Kidney glomerular epithelial cell (primary cell): ENCODE measurements at regions not wholly inside any gene's neighbourhood (a gene's known extent, or its start where the extent isn't known, plus 50 kb on each side); places are given as distances from the start of the nearest gene placed in this dataset.

Experiments
- DNase-seq: peaks from one replicate; lab custom pipeline; 2025; lab: John Stamatoyannopoulos, UW

DNA sequence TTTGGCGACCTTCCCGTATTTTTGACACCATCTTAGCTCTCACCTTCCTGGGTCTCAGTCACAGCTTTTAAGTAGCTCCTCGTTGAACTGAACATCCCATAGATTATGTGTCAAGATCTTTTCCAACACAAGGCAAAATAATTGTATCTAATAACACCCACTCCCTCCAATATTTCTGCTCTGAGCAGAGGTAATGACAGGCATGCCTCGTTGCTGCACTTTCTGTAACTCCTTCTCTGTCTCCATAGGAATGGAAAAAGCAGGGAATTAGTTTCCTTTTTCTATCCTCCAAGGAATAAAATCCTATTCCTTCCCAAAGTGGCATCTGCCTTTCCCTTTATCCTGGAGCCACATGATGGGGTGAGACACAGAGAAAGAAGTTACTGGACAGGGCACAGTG is 174.0 kb upstream of the CDH20 start:
- no peak for DNase-seq

- DNase-seq = no peak
These were observed 168.9 kb upstream of the CDH20 start for GRCh38 chr18:61164321-61164720.

DNA sequence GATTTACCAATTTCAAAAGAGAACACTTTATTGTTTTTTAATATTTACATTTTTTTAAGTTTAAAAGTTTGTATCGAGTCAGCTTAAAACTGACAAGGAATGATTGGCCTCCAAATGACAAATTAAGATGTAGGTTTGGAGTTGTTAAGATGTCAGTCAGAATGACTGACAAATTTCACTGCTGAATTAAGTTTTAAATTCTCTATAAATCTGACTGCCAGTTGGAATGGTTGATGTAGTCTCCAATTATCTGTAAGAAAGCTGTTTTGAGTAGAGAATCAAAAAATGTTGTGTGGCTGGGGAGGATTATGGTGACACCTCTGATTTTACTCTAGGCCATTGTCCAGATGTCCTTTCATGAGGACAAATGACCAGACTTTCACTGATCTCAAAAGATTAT is 165.3 kb upstream of the CDH20 start:
- no peak for DNase-seq

DNA sequence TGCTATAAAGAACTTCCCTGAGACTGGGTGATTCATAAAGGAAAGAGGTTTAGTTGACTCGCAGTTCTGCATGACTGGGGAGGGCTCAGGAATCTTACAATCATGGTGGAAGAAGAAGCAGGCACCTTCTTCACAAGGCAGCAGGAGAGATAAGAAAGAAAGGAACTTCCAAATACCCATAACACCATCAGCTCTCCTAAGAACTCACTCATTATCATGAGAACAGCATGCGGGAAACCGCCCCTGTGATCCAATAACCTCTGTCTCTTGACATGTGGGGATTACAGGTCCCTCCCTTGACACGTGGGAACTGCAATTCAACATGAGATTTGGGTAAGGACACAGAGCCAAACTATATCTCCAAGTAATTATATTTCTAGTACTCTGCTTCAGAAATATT is 163.8 kb upstream of the CDH20 start:
- peak; percentile 2 for DNase-seq

DNA sequence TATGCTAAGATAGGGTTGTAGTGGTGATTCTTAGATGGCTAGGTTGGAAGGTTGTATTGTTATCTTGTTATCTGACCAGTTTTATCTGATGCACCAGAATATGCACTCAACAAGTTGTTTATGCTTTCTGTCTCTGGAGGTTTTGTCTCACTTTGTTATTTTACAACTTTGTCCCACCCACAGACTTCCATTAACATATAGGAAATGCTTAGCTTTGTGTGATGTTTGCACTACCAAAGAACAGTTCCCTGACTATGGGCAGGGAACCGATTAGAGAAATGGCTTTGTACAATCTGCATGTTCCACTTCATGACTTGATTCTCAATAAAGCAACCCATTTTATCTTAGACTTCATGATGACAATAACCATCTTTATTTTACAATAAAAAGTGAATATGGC is 160.6 kb upstream of the CDH20 start:
- DNase-seq = no peak

DNA sequence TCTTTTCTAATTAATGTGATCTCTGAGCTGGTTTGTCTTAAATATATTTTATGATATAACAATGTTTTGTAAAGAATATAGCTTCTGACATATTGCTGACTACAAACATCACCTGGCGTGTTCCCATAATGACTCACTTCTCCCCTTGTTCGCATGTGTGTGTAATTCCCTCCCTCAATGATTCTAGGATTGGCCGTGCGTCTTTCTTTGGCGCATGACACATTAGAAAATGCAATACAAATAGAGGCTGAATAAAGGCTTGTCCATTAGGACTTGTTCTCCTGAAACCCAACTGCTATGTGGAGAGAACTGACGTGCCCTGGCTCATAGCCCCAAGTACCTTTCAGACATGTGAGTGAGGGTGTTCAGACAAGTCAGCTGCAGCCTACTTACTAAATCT is 159.7 kb upstream of the CDH20 start:
- no peak for DNase-seq

DNA sequence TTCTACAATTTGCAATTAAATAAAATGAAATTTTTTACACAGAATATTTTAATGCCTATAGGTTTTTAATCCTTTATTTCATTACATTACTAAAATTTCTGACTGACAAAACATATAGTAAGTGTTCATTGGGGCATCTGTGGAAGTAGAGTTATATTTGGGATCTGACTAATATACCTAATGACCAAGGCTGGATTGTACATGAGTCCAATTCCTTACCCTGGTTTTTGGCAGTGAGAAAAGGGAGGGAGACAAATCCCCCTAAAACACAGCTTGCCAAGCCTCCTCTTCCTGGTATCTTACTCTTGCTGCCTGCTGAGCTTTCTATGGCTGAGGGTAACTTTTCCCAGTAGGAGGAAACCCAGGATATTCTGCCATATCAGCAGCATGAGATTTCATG is 149.4 kb upstream of the CDH20 start:
- DNase-seq = no peak

GRCh38 chr18:61187971-61188370 is 145.3 kb upstream of the CDH20 start:
- DNase-seq = no peak

- DNase-seq = no peak
These were observed 143.9 kb upstream of the CDH20 start for GRCh38 chr18:61189376-61189775.

DNA sequence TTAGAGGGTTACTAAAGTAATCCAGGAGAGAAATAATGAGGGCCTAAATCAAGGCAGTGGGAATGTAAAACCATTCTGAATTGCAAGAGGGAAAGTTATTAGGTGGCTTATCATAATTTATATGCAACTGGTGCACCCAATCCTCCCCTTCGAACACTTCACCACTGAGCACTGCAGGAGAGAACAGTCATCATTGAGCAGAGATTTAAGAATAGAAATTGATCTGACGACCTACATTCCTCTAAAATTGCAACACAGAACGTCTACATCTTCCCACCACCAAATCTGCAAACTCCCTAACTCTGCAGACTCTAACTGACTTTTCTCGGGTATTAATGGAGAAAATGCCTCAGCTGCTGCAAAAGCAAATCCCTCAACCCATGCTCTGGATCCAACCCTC is 138.5 kb upstream of the CDH20 start:
- no peak for DNase-seq

- DNase-seq = no peak
These were observed 136.5 kb upstream of the CDH20 start for GRCh38 chr18:61196750-61197149.

DNA sequence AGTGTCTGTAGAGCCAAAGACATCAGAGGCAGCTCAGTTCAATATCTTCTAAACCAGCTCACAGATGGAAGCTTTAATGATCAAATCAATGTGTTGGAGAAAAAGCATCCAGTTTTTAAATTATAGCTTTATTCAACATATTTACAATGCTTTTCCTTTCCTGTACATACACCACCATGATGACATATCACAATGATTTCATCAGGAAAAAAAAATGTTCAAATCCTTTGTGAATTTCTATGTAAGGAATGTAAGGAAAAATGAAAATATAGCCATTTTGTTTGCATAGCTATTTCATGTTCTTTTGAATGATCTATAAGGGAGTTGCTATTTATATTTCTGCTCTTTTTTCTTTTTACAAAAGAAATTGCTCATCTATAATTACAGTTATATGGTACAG is 134.7 kb upstream of the CDH20 start:
- DNase-seq = no peak

- DNase-seq = peak; percentile 28
These were observed 133.9 kb upstream of the CDH20 start for GRCh38 chr18:61199171-61199848.

- no peak for DNase-seq
These were observed 131.7 kb upstream of the CDH20 start for GRCh38 chr18:61201511-61201910.

- DNase-seq = no peak
These were observed 130.1 kb upstream of the CDH20 start for GRCh38 chr18:61203151-61203550.

DNA sequence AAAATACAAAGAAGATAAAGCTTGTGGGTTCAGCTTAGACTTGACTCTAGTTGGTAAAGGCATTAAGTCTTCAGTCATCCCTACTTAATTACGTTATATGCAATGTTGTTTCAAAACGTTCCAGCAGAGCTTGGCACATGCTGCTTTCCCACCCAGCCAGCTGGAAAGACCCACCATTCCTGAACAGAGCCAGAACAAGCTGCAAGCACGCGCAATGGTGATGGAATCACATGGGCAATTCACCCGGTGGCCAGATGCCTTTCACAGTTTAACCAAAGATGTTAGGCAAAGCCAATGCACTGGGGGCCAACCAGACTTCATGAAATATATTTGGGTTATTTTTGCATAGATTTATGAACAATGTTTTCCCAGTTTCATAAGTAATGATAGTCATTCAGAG is 123.4 kb upstream of the CDH20 start:
- DNase-seq = no peak

DNA sequence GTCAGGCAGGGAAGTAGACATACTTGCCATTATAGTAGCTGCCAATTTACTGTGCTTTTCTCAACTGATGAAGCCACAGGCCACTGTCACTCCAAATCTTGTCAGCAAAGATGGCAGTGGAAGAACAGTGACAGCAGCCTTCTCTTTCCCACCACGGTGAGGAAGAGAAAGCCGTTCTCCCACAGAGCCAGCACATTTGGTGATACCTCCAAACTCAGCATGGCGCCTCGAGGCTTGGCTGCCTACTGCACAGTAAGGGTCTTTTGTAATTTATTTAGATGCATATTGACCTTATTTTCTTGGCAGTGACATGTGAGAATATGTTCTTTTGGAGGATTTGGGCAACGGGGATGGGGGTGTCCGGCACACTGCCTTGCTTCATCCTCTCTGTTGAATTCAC is 117.2 kb upstream of the CDH20 start:
- DNase-seq = no peak

DNA sequence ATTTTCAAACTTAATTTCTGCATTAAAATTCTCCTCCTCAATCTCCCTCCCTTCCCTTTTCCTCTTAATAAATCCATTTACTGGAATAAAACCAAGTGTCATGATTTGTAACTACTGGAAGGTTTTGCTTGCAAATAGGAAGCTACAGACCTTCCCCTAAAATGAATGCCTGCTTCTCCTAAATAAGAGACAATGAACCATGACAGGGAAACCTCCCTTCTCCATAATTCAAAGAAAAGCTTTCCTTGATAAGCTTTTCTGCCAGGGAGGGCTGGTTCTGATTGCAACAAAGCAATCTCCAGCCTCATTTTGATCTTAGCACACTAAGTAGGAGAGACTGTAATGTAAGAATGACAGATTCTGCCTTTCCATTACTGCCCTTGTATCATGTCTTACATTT is 111.0 kb upstream of the CDH20 start:
- DNase-seq = no peak

- DNase-seq = no peak
These were observed 107.9 kb upstream of the CDH20 start for GRCh38 chr18:61225336-61225735.

GRCh38 chr18:61236356-61237057 is 96.7 kb upstream of the CDH20 start:
- DNase-seq = no peak

DNA sequence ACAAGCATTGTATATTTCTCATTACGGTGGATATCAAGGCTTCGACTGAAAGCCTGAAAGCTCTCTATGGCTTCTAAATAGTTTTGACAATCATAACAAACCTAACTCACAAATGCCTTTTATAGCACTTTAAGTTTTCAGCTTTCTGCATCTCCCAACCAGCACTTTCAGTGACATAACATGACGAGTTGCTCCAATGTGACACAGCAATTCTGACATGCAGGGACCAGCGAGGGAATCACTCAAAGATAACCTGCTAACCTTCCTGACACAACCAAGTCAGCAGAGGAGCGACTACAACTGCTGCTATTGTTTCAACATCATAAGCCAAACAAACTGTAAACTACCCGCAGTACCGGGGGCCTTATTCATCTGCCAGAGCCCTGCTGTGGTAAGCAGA is 95.7 kb upstream of the CDH20 start:
- no peak for DNase-seq

DNA sequence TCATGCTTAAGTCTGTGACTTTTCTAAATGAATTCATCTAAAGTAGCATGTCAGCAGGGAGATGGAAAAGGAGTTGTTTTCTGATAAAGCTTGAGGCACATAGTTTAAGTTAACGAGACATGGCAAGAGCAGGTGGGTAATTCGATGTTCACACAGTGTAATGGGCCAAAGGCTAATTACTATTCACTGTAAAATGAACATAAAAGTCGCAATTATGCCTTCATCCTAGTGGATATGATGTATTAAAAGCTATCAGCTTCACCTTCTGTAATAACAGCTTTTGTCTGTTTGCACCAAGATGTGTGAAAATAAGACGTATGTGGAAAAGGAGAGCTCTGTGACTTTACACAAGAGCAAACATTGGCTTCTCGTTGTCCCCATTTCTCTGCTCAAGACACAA is 94.2 kb upstream of the CDH20 start:
- no peak for DNase-seq

DNA sequence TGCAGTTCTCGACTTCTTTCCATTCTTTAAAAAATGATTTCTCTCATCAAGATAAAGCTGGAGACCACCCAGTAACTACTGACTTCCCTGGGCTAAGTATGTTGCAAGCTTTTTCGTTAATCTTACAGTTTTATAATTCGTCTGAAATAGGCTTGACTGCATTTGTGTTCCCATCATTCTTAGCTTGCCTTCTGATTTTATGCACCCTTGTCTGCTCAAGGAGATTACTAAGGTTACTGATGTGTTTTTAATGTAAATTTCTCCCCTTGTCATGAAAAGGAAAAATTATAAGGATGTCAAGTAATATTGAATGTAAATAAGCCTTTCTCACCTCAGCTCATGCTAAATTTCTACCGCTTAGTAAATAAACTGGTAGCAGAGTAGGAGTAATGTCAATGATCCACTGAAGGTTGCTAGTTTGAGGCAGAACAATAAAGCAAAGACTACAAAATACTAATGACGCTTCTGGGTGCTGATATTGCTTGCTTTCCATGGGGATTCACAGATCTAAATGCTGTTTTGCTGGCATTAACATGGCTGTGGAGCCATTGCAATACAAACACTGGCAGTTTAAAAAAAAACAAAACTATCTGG is 91.9 kb upstream of the CDH20 start:
- DNase-seq = no peak

DNA sequence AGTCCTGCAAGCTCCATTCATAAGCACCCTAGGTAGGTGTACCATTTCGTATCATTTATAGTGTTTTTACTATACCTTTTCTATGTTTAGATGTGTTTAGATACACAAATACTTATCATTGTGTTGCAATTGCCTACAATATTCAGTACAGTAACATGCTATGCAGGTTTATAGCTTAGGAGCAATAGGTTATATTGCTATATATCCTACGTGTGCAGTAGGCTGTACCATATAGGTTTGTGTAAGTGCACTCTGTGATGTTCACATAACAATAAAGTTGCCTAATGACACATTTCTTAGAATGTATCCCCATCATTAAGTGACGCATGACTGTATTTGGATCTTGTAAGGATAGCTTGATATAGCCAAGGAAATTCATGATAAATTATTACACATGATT is 88.6 kb upstream of the CDH20 start:
- DNase-seq = no peak
